HEK293T (cell line): ENCODE measurements at regions not wholly inside any gene's neighbourhood (a gene's known extent, or its start where the extent isn't known, plus 50 kb on each side); places are given as distances from the start of the nearest gene placed in this dataset.

Experiments
- CTCF ChIA-PET: fragments of 350-600 bp; formaldehyde crosslinking; extraction: SDS; loops from one replicate; lab custom pipeline; 2021; ENCODE audit warnings: antibody characterized with exemption, inconsistent platforms; lab: Yijun Ruan, JAX
- POLR2A ChIA-PET: fragments of 350-600 bp; formaldehyde crosslinking; extraction: SDS; loops from one replicate; lab custom pipeline; 2020; ENCODE audit warnings: antibody characterized with exemption, inconsistent platforms; lab: Yijun Ruan, JAX
- DNase-seq: peaks from one replicate; pipeline ENCODE4 v3.0.0; 2012; ENCODE audit warnings: mixed read lengths; ENCODE audit errors: extremely low spot score
- ARNT ChIP-seq: fragments of 450-650 bp; IDR thresholded peaks from 2 replicates; pipeline ENCODE4 v1.6.1; 2017; ENCODE audit warnings: mild to moderate bottlenecking
- BHLHE40 ChIP-seq: fragments of 450-650 bp; IDR thresholded peaks from 2 replicates; pipeline ENCODE4 v1.6.1; 2016; ENCODE audit warnings: mild to moderate bottlenecking, moderate library complexity, borderline replicate concordance
- CTBP1 ChIP-seq: fragments of 450-650 bp; IDR thresholded peaks from 2 replicates; pipeline ENCODE4 v1.6.1; 2016; ENCODE audit warnings: borderline replicate concordance
- ELF4 ChIP-seq: fragments of 450-650 bp; IDR thresholded peaks from 2 replicates; pipeline ENCODE4 v1.6.1; 2017; ENCODE audit warnings: antibody characterized with exemption
- FOXA1 ChIP-seq: fragments of 450-650 bp; IDR thresholded peaks from 2 replicates; pipeline ENCODE4 v1.6.1; 2016; ENCODE audit warnings: mild to moderate bottlenecking
- FOXK2 ChIP-seq: fragments of 450-650 bp; IDR thresholded peaks from 2 replicates; pipeline ENCODE4 v1.6.1; 2016; ENCODE audit warnings: mild to moderate bottlenecking
- FOXM1 ChIP-seq: fragments of 450-650 bp; IDR thresholded peaks from 2 replicates; pipeline ENCODE4 v1.6.1; 2017; ENCODE audit warnings: mild to moderate bottlenecking, borderline replicate concordance
- HDGF ChIP-seq: fragments of 450-650 bp; IDR thresholded peaks from 2 replicates; pipeline ENCODE4 v1.6.1; 2017; ENCODE audit warnings: antibody characterized with exemption, borderline replicate concordance
- L3MBTL2 ChIP-seq: fragments of 450-650 bp; conservative IDR thresholded peaks from 2 replicates; pipeline ENCODE4 v1.6.1; 2016; ENCODE audit warnings: mild to moderate bottlenecking
- LEF1 ChIP-seq: fragments of 450-650 bp; IDR thresholded peaks from 2 replicates; pipeline ENCODE4 v1.6.1; 2017; ENCODE audit warnings: mild to moderate bottlenecking, borderline replicate concordance
- NFRKB ChIP-seq: fragments of 450-650 bp; IDR thresholded peaks from 2 replicates; pipeline ENCODE4 v1.6.1; 2016; ENCODE audit warnings: mild to moderate bottlenecking, moderate library complexity
- SP1 ChIP-seq: fragments of 450-650 bp; IDR thresholded peaks from 2 replicates; pipeline ENCODE4 v1.6.1; 2017
- SUZ12 ChIP-seq: fragments of 450-650 bp; IDR thresholded peaks from 2 replicates; pipeline ENCODE4 v1.6.1; 2016; ENCODE audit warnings: mild to moderate bottlenecking
- TARDBP ChIP-seq: fragments of 450-650 bp; IDR thresholded peaks from 2 replicates; pipeline ENCODE4 v1.6.1; 2016
- ZNF384 ChIP-seq: fragments of 450-650 bp; IDR thresholded peaks from 2 replicates; pipeline ENCODE4 v1.6.1; 2016
- TF ChIP-seq, protein P1 (sequence below): fragments of 450-650 bp; IDR thresholded peaks from 2 replicates; pipeline ENCODE4 v1.6.1; 2016

DNA sequence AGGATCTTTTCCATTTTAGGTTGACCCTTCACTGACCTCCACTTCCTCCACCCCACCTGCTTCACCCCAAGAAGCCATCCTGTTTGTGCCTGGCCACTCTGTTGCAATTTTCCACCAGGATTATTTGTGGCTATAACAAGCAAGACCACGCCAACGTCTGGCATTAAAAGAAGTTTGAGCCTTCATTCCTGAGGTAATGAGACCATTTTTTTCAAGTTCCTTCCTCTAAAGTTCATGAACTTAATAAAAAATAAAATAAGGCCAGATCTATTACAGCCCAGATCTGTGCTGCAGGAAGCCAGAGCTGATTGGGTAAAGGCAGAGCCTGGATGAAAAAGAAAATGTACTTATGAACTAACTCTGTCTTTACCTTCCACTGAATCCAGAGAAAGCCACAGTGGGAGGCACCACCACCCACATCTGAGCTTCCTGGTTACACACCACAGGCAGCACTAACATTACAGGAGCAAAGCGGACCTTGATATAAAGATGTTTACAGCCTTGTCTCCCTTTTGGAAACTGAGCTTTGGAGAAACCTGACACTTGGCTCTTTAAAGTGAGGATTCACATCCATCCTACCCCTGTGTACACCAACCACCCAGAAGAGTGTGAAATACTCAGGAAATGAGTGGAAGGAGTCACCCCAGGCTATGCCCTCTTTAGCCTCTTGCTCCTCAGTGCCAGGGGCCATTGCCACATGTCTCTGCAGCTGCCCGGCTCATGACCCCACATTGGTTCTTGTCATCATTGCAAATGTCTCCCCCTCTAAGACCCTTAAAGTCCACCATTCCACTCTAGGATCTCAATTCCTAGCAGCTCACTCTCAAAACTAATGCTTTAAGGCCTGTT is 293.6 kb downstream of the PLPP3 start:
- no peak for TF ChIP-seq FOXA1
- TF ChIP-seq NFRKB = no peak
- no peak for TF ChIP-seq LEF1
- TF ChIP-seq SP1 = no peak
- TF ChIP-seq, protein P1, sequence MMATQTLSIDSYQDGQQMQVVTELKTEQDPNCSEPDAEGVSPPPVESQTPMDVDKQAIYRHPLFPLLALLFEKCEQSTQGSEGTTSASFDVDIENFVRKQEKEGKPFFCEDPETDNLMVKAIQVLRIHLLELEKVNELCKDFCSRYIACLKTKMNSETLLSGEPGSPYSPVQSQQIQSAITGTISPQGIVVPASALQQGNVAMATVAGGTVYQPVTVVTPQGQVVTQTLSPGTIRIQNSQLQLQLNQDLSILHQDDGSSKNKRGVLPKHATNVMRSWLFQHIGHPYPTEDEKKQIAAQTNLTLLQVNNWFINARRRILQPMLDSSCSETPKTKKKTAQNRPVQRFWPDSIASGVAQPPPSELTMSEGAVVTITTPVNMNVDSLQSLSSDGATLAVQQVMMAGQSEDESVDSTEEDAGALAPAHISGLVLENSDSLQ = no peak
- no peak for TF ChIP-seq ARNT
- no peak for TF ChIP-seq TARDBP
- TF ChIP-seq FOXM1 = no peak
- no peak for TF ChIP-seq ZNF384
- no peak for TF ChIP-seq FOXK2
- TF ChIP-seq L3MBTL2 = no peak
- TF ChIP-seq BHLHE40 = no peak
- TF ChIP-seq CTBP1 = no peak
- CTCF ChIA-PET = no interaction called here
- DNase-seq = no peak
- POLR2A ChIA-PET = no interaction called here

DNA sequence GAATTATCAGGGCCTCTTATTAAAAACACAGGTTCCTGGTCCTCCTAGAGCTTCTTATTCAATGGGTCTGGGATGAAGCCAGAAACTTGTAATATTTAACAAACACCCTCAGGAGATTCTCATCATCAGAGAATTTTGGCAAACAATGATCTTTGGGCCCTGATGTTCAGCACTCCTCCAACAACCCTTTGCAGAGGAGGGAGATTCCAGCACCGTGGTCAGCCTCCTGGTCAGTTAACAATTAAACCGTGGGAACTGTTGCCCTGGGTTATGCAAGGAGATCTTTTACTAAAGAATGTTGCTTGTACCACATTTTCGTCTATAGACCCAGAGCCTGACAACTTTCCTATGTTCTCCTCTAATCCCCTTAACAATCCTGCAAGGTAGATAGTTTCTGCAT is 294.4 kb downstream of the PLPP3 start:
- TF ChIP-seq CTBP1 = no peak
- no peak for TF ChIP-seq L3MBTL2
- no peak for TF ChIP-seq TARDBP
- no peak for TF ChIP-seq FOXK2
- no peak for TF ChIP-seq BHLHE40
- TF ChIP-seq LEF1 = no peak
- CTCF ChIA-PET = no interaction called here
- POLR2A ChIA-PET = no interaction called here
- DNase-seq = no peak

DNA sequence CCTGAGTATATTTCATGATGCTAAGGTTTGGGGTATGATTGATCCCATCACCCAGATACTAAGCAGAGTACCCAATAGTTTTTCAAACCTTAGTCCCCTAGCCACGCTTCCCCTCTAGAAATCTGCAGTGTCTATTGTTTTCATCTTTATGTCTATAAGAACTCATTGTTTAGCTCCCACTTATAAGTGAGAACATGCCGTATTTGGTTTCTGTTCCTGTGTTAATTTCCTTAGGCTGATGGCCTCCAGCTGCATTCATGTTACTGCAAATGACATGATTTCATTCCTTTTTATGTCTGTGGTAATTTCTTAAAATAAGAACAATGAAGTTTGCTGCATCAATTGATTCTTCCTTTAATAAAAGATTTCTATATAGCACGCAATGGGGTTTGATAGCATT is 301.3 kb downstream of the PLPP3 start:
- CTCF ChIA-PET = interaction anchor here (0.8 kb wide), 1 partner anchor 27 kb away, joined by 3 read pairs; no protein-coding TSS in a partner anchor
- POLR2A ChIA-PET = no interaction called here
- TF ChIP-seq FOXM1 (no peak), SUZ12 (no peak), L3MBTL2 (no peak), CTBP1 (no peak), LEF1 (no peak), NFRKB (no peak), BHLHE40 (no peak), HDGF (no peak)
- TF ChIP-seq, protein P1 = no peak
- no peak for DNase-seq

DNA sequence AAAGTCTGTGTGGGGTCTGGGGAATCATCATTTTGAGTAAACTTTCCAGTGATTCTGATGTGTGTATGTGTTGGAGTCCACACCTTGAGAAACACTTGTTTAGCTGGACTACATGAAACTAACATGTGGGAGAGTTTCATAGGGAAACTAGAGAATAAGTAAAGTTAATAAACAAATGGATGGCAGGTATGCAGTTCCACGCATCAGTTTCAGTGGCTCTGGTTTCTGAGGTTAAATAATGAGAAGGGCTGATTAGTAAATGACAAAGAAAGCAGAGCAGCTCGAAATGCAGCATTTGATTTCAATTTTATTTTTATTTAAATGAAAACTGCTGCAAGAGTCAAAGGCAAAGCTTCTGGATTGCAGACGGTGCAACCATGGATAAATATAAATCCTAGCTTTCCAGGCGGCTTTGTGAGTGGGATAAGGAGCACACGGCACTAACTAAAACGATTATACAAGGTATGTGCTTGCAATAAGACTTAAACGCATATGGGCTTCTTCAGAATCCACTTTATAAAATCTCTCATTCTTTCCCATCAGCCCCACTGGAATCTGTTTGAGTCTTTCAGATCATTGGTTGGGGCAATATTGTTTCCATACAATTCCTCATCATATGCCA is 310.7 kb downstream of the PLPP3 start:
- TF ChIP-seq ZNF384 (no peak), L3MBTL2 (no peak), HDGF (no peak)
- DNase-seq = no peak
- ChIA-PET POLR2A (no interaction called here), CTCF (no interaction called here)

DNA sequence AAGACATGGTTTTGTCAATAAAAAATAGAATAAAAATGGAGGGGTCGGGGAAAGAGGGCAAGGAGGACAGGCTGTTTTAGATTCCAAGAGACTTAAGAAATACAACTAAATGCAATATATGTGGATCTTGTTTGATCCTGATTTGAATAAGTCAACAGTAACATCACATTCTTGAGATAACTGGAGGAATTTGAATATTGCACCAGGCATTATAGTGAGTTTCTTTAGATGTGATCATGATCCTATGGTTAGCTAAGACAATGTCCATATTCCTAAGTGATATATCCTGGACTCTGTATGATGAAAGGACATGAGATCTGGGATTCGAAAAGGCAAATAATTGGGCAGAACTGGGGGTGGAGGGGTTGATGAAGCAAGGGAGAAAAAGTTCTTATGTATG is 311.8 kb downstream of the PLPP3 start:
- CTCF ChIA-PET = interaction anchor here (0.6 kb wide), 1 partner anchor 771 kb away, joined by 3 read pairs; no protein-coding TSS in a partner anchor
- no peak for TF ChIP-seq L3MBTL2
- no peak for TF ChIP-seq SP1
- no peak for TF ChIP-seq HDGF
- no peak for TF ChIP-seq LEF1
- no peak for TF ChIP-seq ELF4
- no peak for TF ChIP-seq CTBP1
- no peak for TF ChIP-seq NFRKB
- no peak for TF ChIP-seq TARDBP
- no peak for TF ChIP-seq ARNT
- no peak for TF ChIP-seq BHLHE40
- TF ChIP-seq, protein P1 = no peak
- TF ChIP-seq FOXK2 = no peak
- no peak for TF ChIP-seq FOXM1
- no peak for TF ChIP-seq ZNF384
- no peak for TF ChIP-seq SUZ12
- no peak for DNase-seq
- POLR2A ChIA-PET = no interaction called here

DNA sequence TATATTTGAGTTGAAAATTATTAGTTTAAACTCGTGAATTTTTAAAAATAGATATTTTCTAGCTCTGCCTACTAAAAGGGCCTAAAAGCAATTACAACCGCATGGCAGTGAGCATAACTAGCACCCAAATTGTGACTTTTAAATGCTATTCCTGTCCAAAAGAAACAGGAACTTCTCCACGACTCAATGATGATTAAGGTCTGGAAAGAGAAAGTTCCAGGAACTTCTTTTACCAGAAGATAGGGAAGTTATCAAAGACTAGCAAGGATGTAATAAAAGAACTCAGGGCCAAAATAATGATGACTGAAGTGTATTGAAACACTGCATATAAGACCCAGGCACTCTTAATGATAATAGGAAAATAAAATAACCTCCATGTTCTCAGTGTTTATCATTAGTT is 313.0 kb downstream of the PLPP3 start:
- no peak for DNase-seq
- ChIA-PET POLR2A (no interaction called here), CTCF (no interaction called here)
- TF ChIP-seq BHLHE40 (no peak), FOXM1 (no peak), ELF4 (no peak)
